Brain microvascular endothelial cell (primary cell): ENCODE measurements at regions not wholly inside any gene's neighbourhood (a gene's known extent, or its start where the extent isn't known, plus 50 kb on each side); places are given as distances from the start of the nearest gene placed in this dataset.

Experiments used
- DNase-seq: peaks from one replicate; pipeline ENCODE4 v3.0.0-alpha.2; 2020
- H3K27ac ChIP-seq: fragments of 250-450 bp; sonication (Bioruptor Pico); 2 replicates; pipeline ENCODE4 v1.5.1; 2020; ENCODE audit warnings: mild to moderate bottlenecking, moderate library complexity
- H3K27me3 ChIP-seq: fragments of 250-450 bp; sonication (Bioruptor Pico); replicated peaks from 2 replicates; pipeline ENCODE4 v1.5.1; 2020; ENCODE audit warnings: mild to moderate bottlenecking
- H3K36me3 ChIP-seq: fragments of 250-450 bp; sonication (Bioruptor Pico); replicated peaks from 2 replicates; pipeline ENCODE4 v1.5.1; 2020; ENCODE audit warnings: mild to moderate bottlenecking
- H3K4me3 ChIP-seq: 2 replicates; pipeline ENCODE4 v1.5.1; 2011; ENCODE audit warnings: low read depth, mild to moderate bottlenecking, control low read depth, low read length, moderate library complexity
- in situ Hi-C: cut with HindIII; loops from 2 replicates; pipeline ENCODE4 v1.10.0; 2017; ENCODE audit warnings: low sequenced_read_pairs, low pct_ligation_motif_present
- TF ChIP-seq, protein P1 (sequence below): IDR thresholded peaks from 2 replicates; pipeline ENCODE4 v1.5.1; 2011; ENCODE audit warnings: low read depth, mild to moderate bottlenecking, moderate library complexity, low read length, control low read depth, inconsistent platforms; ENCODE audit errors: missing control alignments

DNA sequence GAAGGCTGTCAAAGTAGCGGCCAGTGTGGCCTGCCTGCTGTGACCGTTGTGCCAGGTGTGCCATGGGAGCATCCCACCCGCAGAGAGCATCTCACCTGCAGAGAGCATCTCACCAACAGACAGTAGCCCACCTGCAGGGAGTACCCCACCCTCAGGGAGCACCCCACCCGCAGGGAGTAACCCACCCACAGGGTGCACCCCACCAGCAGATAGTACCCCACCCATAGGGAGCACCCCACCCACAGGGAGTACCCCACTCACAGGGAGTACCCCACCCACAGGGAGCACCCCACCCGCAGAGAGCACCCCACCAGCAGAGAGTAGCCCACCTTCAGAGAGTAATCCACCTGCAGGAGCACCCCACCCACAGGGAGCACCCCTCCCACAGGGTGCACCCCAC, 476.5 kb downstream of the TCERG1L start:
- in situ Hi-C loops = no loop called here
- DNase-seq = no peak
- Histone ChIP-seq H3K36me3 (no peaks in the 10 kb centered on the region), H3K27ac (no peak overlapping the region), H3K27me3 (no peaks in the 10 kb centered on the region), H3K4me3 (no peak overlapping the region)
- TF ChIP-seq, protein P1, sequence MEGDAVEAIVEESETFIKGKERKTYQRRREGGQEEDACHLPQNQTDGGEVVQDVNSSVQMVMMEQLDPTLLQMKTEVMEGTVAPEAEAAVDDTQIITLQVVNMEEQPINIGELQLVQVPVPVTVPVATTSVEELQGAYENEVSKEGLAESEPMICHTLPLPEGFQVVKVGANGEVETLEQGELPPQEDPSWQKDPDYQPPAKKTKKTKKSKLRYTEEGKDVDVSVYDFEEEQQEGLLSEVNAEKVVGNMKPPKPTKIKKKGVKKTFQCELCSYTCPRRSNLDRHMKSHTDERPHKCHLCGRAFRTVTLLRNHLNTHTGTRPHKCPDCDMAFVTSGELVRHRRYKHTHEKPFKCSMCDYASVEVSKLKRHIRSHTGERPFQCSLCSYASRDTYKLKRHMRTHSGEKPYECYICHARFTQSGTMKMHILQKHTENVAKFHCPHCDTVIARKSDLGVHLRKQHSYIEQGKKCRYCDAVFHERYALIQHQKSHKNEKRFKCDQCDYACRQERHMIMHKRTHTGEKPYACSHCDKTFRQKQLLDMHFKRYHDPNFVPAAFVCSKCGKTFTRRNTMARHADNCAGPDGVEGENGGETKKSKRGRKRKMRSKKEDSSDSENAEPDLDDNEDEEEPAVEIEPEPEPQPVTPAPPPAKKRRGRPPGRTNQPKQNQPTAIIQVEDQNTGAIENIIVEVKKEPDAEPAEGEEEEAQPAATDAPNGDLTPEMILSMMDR = no peak

DNA sequence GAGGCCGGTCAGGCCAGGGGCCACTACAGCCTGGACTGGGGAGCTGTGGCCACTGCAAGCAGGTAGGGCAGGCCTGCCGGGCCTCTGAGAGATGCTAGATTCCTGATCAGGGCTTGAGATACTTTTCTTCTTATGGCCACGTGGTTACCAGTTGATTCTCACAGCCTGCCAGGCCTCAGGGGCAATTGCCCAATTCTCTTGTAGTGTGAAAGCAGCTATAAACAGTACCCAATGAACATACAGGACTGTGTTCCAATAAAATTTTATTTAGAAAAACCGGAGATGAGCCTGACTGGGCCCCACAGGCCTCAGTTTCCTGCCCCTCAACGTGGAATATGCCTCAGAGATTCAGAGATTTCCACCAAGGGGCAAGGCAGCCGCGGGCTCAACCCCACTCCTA, 475.2 kb downstream of the TCERG1L start:
- no peak for DNase-seq
- no peaks in the 10 kb centered on the region for H3K27me3 ChIP-seq
- in situ Hi-C loops = no loop called here
- no peak overlapping the region for H3K4me3 ChIP-seq
- H3K27ac ChIP-seq = no peak overlapping the region
- TF ChIP-seq, protein P1 = no peak
- H3K36me3 ChIP-seq = no peaks in the 10 kb centered on the region

DNA sequence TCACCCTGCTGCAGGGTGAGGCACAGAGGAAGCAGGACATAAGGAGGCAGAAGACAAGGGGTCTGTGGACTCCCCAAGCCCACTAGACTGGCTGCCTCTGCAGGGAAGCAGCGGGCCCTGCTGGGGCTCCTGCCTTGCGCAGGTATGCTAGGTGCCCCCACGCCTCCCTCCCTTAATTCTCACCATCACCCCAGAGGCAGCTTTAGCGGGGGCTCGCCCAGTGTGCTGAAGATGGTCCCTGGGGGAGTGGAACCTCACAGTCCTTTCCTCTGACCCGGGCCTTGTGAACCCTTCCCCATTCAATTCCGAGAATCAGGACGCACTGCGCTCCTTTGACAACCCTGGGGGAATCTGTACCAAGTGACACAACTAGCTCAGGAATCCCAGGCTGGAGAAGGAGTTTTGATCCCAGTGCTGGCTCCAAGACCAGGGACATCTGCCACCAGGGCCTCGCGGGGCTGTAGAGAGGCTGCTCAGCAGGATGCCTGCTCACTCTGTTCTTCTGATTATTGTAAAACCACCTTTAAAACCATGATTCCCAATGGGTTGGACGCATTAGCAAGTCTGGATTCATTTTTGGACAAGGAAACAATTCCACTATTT, 468.4 kb downstream of the TCERG1L start:
- Histone ChIP-seq H3K4me3 (no peak overlapping the region), H3K27ac (no peak overlapping the region), H3K27me3 (no peaks in the 10 kb centered on the region), H3K36me3 (no peaks in the 10 kb centered on the region)
- DNase-seq = no peak
- TF ChIP-seq, protein P1 = no peak
- in situ Hi-C loops = no loop called here

DNA sequence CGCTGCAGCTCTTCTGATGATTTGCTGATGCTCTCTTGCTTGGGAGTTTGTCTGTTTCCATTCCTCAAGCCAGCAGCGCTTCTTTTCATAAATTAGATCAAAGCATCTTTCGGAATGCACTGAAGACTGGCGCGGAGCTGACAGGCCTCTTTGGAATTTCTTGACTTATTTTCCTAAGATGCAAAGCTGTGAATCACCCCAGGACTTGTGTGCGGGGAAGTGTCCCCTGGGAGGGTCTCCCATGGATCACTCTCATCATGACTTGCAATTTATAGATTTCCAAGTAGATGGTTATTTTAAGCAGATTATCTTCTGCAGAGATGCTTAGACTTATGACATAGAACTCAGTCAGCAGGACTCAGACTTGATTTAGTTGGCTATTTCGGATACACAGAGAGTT, 467.2 kb downstream of the TCERG1L start:
- Histone ChIP-seq H3K4me3 (no peak overlapping the region), H3K36me3 (no peaks in the 10 kb centered on the region), H3K27ac (no peak overlapping the region), H3K27me3 (no peaks in the 10 kb centered on the region)
- TF ChIP-seq, protein P1 = no peak
- DNase-seq = peak; percentile 36
- in situ Hi-C loops = no loop called here

DNA sequence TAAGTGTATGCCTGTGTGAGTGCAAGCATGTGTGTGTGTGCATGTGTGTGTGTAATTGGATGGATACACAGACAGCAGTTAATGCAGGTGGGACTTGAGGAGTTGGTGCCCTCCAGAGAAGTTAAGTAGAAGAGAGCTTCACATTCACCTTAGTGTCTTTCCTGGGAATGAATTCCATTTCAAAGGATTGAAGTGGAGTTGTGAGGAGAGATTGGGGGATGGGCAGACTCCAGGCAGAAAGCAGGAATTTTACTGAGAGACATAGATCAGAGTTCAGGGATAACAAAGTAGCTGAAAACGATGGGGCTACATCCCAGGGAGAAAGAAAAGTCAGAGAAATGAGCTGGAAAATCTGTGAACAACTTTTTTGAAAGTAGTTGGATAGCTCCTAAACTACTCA, 464.4 kb downstream of the TCERG1L start:
- H3K27ac ChIP-seq = no peak overlapping the region
- H3K4me3 ChIP-seq = no peak overlapping the region
- H3K36me3 ChIP-seq = no peaks in the 10 kb centered on the region
- no peaks in the 10 kb centered on the region for H3K27me3 ChIP-seq
- TF ChIP-seq, protein P1 = no peak
- in situ Hi-C loops = no loop called here
- DNase-seq = no peak

DNA sequence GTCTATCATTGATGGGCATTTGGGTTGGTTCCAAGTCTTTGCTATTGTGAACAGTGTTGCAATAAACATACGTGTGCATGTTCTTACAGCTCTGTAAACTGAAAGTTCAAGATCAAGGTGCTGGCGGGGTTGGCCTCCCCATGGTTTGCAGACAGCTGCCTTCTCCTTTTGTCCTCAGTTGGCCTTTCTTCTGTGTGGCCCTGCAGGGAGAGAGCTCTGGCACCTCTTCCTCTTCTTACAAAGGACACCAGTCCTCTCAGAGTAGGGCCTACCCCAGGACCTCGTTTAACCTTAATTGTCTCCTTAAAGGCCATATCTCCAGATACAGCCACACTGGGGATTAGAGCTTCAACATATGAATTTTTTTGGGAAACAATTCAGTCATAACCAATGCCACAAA, 462.7 kb downstream of the TCERG1L start:
- Histone ChIP-seq H3K36me3 (no peaks in the 10 kb centered on the region), H3K27ac (no peak overlapping the region), H3K4me3 (no peak overlapping the region), H3K27me3 (no peaks in the 10 kb centered on the region)
- TF ChIP-seq, protein P1 = no peak
- DNase-seq = no peak
- in situ Hi-C loops = no loop called here
